Left ventricle myocardium superior (tissue), 1 donor: ENCODE measurements at regions not wholly inside any gene's neighbourhood (a gene's known extent, or its start where the extent isn't known, plus 50 kb on each side); places are given as distances from the start of the nearest gene placed in this dataset.

Experiments used
- ATAC-seq: fragments of 200-7000 bp; cut with Tn5 transposase; one replicate; pipeline ENCODE4 v1.9.1; 2020; ENCODE audit warnings: mild to moderate bottlenecking, moderate library complexity
- DNase-seq: peaks from one replicate; pipeline ENCODE4 v3.0.0-alpha.2; 2020
- intact Hi-C: fragments of 100-400 bp; cut with micrococcal nuclease; formaldehyde crosslinking; loops from one replicate; pipeline ENCODE4 v1.11.0; 2022
- donor health status: DM: no; HTN: yes; CAD: no; lungs with severe emphysema.

GRCh38 chr6:166743406-166744222 lies 116.6 kb upstream of the RPS6KA2 start:
- intact Hi-C loops = no loop called here
- ATAC-seq (no peak), DNase-seq (no peak)

- intact Hi-C loops = no loop called here
- DNase-seq = no peak
- no peak for ATAC-seq
Observed at GRCh38 chr6:166742981-166743380, 115.9 kb upstream of the RPS6KA2 start.

GRCh38 chr6:166739976-166740318 lies 112.9 kb upstream of the RPS6KA2 start:
- DNase-seq (no peak), ATAC-seq (no peak)
- intact Hi-C loops = no loop called here

GRCh38 chr6:166739117-166739975 lies 112.3 kb upstream of the RPS6KA2 start:
- intact Hi-C loops = no loop called here
- ATAC-seq = no peak
- DNase-seq = no peak

GRCh38 chr6:166738386-166739116 lies 111.5 kb upstream of the RPS6KA2 start:
- intact Hi-C loops = no loop called here
- DNase-seq = no peak
- ATAC-seq = no peak

- no peak for DNase-seq
- intact Hi-C loops = no loop called here
- no peak for ATAC-seq
Observed at GRCh38 chr6:166737261-166737660, 110.2 kb upstream of the RPS6KA2 start.

- no peak for ATAC-seq
- intact Hi-C loops = no loop called here
- DNase-seq = no peak
Observed at GRCh38 chr6:166736634-166737033, 109.6 kb upstream of the RPS6KA2 start.

GRCh38 chr6:166733900-166734299 lies 106.8 kb upstream of the RPS6KA2 start:
- no peak for DNase-seq
- intact Hi-C loops = no loop called here
- ATAC-seq = no peak

- no peak for ATAC-seq
- intact Hi-C loops = no loop called here
- no peak for DNase-seq
Observed at GRCh38 chr6:166729658-166730057, 102.6 kb upstream of the RPS6KA2 start.

- intact Hi-C loops = no loop called here
- DNase-seq (no peak), ATAC-seq (no peak)
Observed at GRCh38 chr6:166728884-166729530, 102.0 kb upstream of the RPS6KA2 start.

- no peak for DNase-seq
- intact Hi-C loops = no loop called here
- no peak for ATAC-seq
Observed at GRCh38 chr6:166726201-166726600, 99.2 kb upstream of the RPS6KA2 start.

GRCh38 chr6:166725571-166725970 lies 98.5 kb upstream of the RPS6KA2 start:
- ATAC-seq (no peak), DNase-seq (no peak)
- intact Hi-C loops = no loop called here

- intact Hi-C loops = no loop called here
- no peak for ATAC-seq
- DNase-seq = no peak
Observed at GRCh38 chr6:166724576-166724975, 97.5 kb upstream of the RPS6KA2 start.

- DNase-seq = no peak
- ATAC-seq = no peak
- intact Hi-C loops = no loop called here
Observed at GRCh38 chr6:166722785-166723184, 95.7 kb upstream of the RPS6KA2 start.

GRCh38 chr6:166721576-166721975 lies 94.5 kb upstream of the RPS6KA2 start:
- intact Hi-C loops = no loop called here
- DNase-seq (peak; percentile 48), ATAC-seq (peak; percentile 78)

GRCh38 chr6:166720856-166721255 lies 93.8 kb upstream of the RPS6KA2 start:
- intact Hi-C loops = no loop called here
- DNase-seq (no peak), ATAC-seq (no peak)

GRCh38 chr6:166719019-166719418 lies 92.0 kb upstream of the RPS6KA2 start:
- ATAC-seq = peak; percentile 40
- intact Hi-C loops = no loop called here
- no peak for DNase-seq

- intact Hi-C loops = no loop called here
- no peak for ATAC-seq
- no peak for DNase-seq
Observed at GRCh38 chr6:166718516-166718915, 91.5 kb upstream of the RPS6KA2 start.

GRCh38 chr6:166716910-166717617 lies 90.0 kb upstream of the RPS6KA2 start:
- no peak for DNase-seq
- peak; percentile 54 for ATAC-seq
- intact Hi-C loops = no loop called here
